ENCODE measurements at regions not wholly inside any gene's neighbourhood (a gene's known extent, or its start where the extent isn't known, plus 50 kb on each side); places are given as distances from the start of the nearest gene placed in this dataset.
"Not testable (repeated sequence)": the region's sequence is repeated elsewhere in the genome, so short reads cannot be mapped to it uniquely, and the experiment has no call there.

- DNase-seq = no peak
These were observed 1028.7 kb downstream of the TYW1 start for GRCh38 chr7:68025369-68025768.

DNA sequence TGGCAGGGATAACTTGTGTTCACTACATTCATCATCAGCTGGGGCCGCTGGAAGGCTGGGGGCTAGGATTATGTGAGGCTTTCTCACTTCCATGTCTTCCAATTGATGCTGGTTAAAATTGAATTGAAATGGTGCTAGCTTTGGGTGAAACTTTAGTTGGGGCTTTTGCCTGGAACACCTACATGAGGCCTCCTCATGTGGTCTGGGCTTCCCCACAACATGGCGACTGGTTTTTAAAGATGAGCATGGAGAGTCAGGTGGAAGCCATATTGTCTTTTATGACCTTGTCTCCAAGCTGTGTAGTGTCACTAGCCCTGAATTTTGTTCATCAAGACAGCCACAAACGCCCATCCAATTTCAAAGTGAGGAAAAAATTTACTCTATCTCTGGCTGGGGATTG is 1033.9 kb downstream of the TYW1 start:
- no peak for DNase-seq

DNA sequence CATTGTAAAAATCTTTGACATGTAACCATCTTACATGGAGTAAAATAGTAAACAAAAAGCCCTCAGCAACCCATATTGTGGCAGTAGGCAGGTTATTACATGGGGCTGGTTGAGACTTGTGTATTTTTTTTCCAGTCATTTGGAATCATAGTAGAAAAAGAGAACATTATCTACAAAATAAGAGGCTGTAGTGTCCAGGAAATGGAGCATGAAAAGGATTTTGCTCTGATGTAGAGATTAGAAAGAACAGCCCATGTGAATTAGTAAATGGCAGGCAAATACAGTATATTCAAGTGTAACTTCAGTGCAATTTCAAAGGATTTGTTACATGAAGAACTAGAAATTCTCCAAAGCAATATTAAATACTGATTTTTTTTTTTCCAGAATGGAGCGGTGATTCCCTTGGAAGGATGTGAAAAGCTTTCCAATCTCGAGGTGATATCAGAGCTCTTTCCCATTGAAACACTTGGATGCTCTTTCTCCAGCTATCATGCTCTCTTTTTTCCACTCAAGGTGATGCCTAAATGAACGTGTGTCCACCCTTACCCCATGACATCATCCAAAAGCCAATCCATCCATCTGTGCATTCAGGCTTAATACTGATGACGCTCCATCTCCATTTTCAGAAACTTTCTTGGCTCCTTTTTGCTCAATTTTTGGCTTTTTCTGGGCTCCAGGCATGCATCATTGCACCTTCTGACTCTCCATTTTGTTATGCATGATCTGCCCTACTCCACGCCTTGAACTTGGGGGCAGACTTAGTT is 1034.7 kb downstream of the TYW1 start:
- no peak for DNase-seq

GRCh38 chr7:68038621-68039314 is 1042.1 kb downstream of the TYW1 start:
- no peak for DNase-seq

DNA sequence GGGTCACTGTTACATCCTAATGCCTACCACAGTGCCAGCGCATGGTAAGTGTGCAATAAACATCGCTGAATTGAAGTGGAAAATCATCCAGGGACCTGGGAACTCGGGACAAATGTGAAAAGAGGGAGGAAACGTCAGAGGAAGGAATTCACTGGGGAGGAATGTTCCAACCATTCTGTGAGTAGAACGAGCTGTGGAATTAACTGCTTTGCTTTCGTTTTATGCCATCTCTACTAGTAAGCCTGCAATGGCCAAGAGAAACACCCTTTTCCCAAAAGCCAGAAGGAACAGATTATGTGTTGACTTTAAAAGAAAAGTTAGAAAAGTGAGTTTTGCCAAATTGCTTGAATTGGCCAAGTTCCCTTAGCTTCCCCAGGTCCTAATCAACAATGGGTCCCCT is 1044.9 kb downstream of the TYW1 start:
- DNase-seq = no peak

GRCh38 chr7:68043546-68043945 is 1046.9 kb downstream of the TYW1 start:
- no peak for DNase-seq

- DNase-seq = no peak
These were observed 1054.0 kb downstream of the TYW1 start for GRCh38 chr7:68050627-68051026.

DNA sequence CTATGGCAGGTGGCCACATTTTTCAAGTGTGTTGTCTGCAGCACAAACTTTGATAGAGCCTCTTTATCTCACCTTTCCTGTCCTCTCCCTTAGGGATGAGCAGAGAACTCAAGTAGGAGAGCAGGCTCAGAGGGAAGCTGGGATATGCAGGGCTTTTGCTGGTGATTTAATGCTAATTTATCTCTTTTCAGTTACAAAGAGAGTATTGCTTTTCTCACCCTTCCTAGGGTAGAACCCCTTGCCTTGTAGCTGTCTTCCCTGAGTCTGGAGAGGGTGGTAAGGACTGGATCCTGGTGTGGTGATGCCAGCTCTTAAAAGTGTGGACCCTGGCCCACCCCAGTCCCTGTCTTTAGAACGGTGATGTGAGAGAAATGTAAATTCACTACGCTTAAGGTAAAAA is 1061.4 kb downstream of the TYW1 start:
- DNase-seq = no peak

DNA sequence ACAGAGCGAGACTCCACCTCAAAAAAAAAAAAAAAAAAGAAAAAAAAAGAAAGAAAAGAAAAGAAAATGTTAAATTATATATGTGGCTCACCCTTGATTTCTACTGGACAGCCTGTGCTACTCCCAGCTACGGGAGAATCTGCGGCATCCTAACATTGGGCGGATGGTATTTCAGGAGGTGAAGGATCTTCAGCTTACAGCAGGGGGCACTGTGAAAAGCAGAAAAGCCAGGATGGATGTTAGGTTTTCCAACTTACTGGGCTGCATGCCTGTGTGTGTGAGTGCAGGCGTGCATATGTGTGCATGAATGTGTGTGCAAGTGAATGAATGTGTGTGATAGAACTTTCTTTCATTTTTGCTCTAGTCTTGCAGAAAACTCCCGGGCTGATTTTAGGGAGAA is 1066.5 kb downstream of the TYW1 start:
- peak; percentile 1 for DNase-seq

DNA sequence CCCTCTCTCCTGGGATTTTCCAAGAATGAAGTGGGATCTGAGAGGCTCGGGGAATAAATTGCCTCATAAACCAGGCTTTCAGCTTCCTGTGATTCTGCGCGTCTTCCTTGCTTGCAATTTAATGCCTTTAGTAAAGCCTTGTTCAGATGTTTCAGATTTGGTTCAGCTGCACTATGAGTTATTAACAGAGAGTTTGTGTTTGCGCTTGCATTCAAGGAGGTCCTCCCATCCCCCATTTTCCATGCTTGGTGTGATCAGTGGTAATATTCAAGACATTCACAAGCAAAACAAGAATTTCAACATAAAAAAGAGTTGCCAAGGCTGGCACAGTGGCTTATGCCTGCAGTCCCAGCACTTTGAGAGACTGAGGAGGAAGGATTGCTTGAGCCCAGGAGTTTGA is 1068.9 kb downstream of the TYW1 start:
- no peak for DNase-seq

GRCh38 chr7:68067845-68068244 is 1071.2 kb downstream of the TYW1 start:
- no peak for DNase-seq

DNA sequence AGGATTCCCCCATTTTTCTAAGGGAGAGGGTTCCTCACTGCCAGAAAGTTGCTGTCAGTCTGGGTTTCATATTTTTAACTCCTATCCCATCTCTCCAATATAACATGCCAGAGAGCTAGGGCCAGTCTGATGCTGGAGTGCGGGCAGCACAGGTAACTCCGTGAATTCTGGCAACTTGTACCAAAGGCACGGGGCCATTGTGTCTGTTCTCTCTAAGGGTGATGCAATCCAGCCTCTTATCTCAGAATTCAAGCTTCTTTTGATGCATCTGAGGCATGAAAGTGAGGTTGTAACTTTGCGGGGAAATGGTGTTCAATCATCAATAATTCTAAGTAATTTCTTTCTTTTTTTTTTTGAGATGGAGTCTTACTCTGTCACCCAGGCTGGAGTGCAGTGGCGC is 1074.4 kb downstream of the TYW1 start:
- DNase-seq = no peak

GRCh38 chr7:68073701-68074100 is 1077.1 kb downstream of the TYW1 start:
- DNase-seq = no peak

DNA sequence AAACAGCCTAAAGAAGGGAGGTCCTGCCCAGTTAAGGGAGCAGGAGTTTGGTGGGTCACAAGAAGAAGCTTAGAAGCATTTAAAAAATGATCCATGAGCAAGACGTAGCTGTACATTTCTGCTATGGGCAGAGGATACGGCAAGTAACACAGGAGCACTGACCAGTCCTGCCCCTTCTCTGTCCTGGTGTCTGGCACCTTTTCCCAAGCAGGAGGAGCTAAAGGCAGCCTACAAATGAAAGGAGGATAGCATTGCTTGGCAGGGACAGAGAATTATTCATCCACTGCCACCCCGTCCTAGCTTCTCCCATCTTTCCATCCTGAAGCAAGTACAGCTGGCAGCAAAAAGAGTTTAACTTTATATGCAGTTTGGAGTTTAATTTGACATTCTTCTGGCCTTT is 1077.6 kb downstream of the TYW1 start:
- DNase-seq = no peak

- DNase-seq = no peak
These were observed 1081.6 kb downstream of the TYW1 start for GRCh38 chr7:68078157-68078710.

DNA sequence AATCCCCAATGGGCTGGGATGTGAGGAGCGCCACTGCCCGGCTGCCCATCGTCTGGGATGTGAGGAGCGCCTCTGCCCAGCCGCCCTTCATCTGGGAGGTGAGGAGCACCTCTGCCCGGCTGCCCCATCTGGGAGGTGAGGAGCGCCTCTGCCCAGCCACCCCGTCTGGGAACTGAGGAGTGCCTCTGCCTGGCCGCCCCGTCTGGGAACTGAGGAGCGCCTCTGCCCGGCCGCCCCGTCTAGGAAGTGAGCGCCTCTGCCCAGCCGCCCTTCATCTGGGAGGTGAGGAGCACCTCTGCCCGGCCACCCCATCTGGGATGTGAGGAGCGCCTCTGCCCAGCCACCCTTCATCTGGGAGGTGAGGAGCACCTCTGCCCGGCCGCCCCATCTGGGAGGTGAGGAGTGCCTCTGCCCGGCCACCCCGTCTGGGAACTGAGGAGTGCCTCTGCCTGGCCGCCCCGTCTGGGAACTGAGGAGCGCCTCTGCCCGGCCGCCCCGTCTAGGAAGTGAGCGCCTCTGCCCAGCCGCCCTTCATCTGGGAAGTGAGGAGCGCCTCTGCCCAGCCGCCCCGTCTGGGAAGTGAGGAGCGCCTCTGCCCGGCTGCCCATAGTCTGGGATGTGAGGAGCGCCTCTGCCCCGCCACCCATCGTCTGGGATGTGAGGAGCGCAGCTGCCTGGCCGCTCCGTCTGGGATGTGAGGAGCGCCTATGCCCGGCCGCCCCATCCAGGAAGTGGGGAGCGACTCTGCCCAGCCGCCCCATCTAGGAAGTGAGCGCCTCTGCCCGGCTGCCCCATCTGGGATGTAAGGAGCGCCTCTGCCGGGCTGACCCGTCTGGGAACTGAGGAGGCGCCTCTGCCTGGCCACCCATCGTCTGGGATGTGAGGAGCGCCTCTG is 1085.7 kb downstream of the TYW1 start:
- DNase-seq = not testable (repeated sequence)

- DNase-seq = not testable (repeated sequence)
These were observed 1086.5 kb downstream of the TYW1 start for GRCh38 chr7:68082961-68083657.

GRCh38 chr7:68087401-68087800 is 1090.8 kb downstream of the TYW1 start:
- DNase-seq = no peak

DNA sequence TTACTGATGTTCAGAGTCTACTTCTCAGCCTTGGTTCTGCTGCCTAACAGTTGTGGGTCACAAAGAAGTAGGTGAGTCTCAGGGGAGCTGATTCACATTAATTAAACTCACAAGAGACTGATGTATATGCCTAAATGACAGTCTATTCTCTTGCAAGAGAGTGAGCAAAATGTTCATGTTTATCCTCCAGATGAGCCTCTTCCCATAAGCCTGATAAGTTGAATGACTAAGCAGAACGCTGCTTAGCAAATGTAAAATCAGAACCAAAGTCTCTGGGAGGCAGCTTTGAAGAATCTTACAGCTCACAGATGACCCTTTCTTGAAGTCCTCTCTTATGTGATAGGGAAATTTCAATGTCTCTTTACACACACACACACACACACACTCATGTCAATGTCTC is 1092.2 kb downstream of the TYW1 start:
- no peak for DNase-seq

DNA sequence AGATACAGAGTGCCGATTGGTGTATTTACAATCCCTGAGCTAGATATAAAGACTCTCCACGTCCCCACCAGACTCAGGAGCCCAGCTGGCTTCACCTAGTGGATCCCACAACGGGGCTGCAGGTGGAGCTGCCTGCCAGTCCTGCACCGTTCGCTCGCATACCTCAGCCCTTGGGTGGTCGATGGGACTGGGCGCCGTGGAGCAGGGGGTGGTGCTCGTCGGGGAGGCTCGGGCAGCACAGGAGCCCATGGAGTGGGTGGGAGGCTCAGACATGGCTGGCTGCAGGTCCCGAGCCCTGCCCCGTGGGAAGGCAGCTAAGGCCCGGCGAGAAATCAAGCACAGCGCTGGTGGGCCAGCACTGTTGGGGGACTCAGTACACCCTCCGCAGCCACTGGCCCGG is 1093.6 kb downstream of the TYW1 start:
- not testable (repeated sequence) for DNase-seq

DNA sequence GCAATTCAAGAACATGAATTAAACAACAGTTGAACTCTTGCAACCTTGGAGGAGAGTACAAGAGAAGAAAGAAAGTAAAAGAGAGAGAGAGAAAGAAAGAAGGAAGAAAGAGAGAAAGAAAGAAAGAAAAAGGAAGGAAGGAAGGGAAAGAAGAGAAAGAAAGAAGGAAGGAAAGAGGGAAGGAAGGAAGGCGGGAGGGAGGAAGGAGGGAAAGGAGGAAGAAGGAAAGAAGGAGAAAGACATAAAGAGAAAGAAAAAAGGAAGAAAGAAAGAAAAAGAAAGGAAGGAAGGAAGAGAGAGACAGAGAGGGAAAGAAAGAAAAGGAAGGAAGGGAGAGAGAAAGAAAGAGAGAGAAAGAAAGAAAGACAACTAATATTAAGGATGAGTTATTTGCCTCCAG is 1106.7 kb downstream of the TYW1 start:
- no peak for DNase-seq

DNA sequence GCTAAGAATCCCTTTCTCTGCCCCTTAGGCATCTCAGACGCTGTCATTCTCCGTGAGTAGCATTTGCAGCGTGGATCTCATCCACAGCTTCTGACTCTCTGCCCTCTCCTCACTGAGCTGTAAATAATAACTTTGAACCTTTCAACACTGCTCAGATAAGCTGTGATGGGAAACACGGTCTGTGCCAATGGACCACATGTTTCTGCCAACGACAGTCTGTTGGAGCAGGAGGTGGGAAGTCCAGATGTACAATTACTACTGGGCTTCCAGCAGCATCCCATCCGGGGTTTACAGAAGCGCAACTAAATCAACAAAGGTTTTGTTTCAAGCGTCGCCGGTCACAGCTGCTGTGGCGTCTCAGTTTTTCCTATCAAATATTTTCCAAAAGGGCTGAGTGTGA is 1110.6 kb downstream of the TYW1 start:
- no peak for DNase-seq

GRCh38 chr7:68107968-68108367 is 1111.3 kb downstream of the TYW1 start:
- DNase-seq = no peak
